ENCODE measurements at regions not wholly inside any gene's neighbourhood (a gene's known extent, or its start where the extent isn't known, plus 50 kb on each side); places are given as distances from the start of the nearest gene placed in this dataset.

GRCh38 chr3:197428952-197429351, 126.8 kb downstream of the BDH1 start:
- TF ChIP-seq CTCF (IDR thresholded peaks at IDR 0.05 in 4 of 5, conservative IDR thresholded peaks at IDR 0.05 in 1 of 5) (no peak), POLR2A (IDR thresholded peaks at IDR 0.05) (no peak)

All from gastrocnemius medialis (tissue), 4 donors.